Glutamatergic neuron (in vitro differentiated cells): ENCODE measurements at regions not wholly inside any gene's neighbourhood (a gene's known extent, or its start where the extent isn't known, plus 50 kb on each side); places are given as distances from the start of the nearest gene placed in this dataset.

Experiments used
- DNase-seq: peaks from one replicate; pipeline ENCODE4 v3.0.0; 2022
- H3K27ac Mint-ChIP-seq: one replicate; pipeline ENCODE4 v1.8.0; 2020; ENCODE audit warnings: mild to moderate bottlenecking, mixed read lengths, inconsistent platforms; ENCODE audit not compliant: unreplicated experiment
- H3K27me3 Mint-ChIP-seq: one replicate; pipeline ENCODE4 v1.8.0; 2020; ENCODE audit warnings: mild to moderate bottlenecking, moderate library complexity, mixed read lengths, inconsistent platforms; ENCODE audit not compliant: unreplicated experiment
- H3K36me3 Mint-ChIP-seq: one replicate; pipeline ENCODE4 v1.8.0; 2020; ENCODE audit warnings: mild to moderate bottlenecking, mixed read lengths, inconsistent platforms; ENCODE audit not compliant: unreplicated experiment
- H3K4me1 Mint-ChIP-seq: one replicate; pipeline ENCODE4 v1.8.0; 2020; ENCODE audit warnings: mild to moderate bottlenecking, low read depth, mixed read lengths, inconsistent platforms; ENCODE audit not compliant: unreplicated experiment
- H3K4me3 Mint-ChIP-seq: one replicate; pipeline ENCODE4 v1.8.0; 2020; ENCODE audit warnings: mild to moderate bottlenecking, mixed read lengths, inconsistent platforms; ENCODE audit not compliant: unreplicated experiment
- H3K9me3 Mint-ChIP-seq: one replicate; pipeline ENCODE4 v1.8.0; 2020; ENCODE audit warnings: mild to moderate bottlenecking, moderate library complexity, mixed read lengths, inconsistent platforms; ENCODE audit not compliant: unreplicated experiment
- TF ChIP-seq, protein P1 (sequence below): fragments of 200-600 bp; sonication (generic); IDR thresholded peaks from one replicate; pipeline ENCODE4 v1.5.0; 2021; ENCODE audit not compliant: partially characterized antibody, unreplicated experiment

DNA sequence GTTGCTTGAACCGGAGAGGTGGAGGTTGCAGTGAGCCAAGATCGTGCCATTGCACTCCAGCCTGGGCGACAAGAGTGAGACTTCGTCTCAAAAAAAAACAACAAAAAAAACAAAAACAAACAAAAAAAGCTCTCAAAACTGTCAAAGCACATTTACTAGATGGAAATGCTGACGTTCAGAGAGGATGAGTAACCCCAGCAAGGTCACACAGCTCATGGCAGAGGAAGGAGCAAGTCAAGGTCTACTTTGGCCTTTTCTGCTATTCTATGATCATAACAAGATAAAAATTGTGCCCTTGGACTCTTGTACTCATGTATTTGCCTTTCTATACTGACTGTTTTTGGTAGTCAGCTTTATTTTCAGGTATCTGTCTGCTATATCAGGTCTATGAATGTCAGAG is 109.5 kb downstream of the ARL6IP6 start:
- TF ChIP-seq, protein P1, sequence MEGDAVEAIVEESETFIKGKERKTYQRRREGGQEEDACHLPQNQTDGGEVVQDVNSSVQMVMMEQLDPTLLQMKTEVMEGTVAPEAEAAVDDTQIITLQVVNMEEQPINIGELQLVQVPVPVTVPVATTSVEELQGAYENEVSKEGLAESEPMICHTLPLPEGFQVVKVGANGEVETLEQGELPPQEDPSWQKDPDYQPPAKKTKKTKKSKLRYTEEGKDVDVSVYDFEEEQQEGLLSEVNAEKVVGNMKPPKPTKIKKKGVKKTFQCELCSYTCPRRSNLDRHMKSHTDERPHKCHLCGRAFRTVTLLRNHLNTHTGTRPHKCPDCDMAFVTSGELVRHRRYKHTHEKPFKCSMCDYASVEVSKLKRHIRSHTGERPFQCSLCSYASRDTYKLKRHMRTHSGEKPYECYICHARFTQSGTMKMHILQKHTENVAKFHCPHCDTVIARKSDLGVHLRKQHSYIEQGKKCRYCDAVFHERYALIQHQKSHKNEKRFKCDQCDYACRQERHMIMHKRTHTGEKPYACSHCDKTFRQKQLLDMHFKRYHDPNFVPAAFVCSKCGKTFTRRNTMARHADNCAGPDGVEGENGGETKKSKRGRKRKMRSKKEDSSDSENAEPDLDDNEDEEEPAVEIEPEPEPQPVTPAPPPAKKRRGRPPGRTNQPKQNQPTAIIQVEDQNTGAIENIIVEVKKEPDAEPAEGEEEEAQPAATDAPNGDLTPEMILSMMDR: no peak
- H3K27ac Mint-ChIP-seq: no peak overlapping the region
- no peaks in the 10 kb centered on the region for H3K9me3 Mint-ChIP-seq
- H3K4me1 Mint-ChIP-seq: no peaks in the 10 kb centered on the region
- no peak for DNase-seq
- H3K4me3 Mint-ChIP-seq: no peak overlapping the region
- no peaks in the 10 kb centered on the region for H3K36me3 Mint-ChIP-seq
- no peaks in the 10 kb centered on the region for H3K27me3 Mint-ChIP-seq

DNA sequence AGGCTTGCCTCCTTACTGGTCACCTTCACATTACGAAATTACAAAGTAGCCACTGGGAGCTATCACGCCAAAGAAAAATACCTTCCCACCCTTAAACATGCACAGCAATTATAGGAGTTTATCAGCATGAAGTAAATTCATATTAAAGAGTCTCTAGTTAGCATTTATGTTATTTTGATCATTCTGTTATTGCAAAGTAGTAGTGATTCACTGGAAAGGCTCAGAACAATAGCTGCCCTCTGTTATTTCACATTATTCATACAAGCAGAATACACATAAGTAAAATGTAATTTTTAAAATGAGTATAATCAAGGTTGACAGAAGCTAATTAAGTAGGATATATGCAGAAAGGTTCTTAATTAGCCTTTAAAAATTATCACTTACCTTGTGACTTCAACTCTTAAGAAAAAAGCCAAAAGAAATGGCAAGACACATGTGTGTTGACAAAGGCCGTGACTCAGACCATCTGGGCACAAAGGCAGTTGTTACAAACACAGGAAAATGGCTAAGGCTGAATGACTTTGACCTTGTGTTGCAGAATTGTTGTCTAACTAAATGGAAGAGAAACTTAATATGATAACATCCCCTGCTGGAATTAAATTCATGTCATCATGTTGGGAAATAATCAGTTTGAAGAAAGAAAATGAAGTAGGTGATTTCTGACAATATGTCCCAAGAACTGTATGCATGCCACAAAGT is 108.3 kb downstream of the ARL6IP6 start:
- no peaks in the 10 kb centered on the region for H3K36me3 Mint-ChIP-seq
- no peak for DNase-seq
- H3K27me3 Mint-ChIP-seq: no peaks in the 10 kb centered on the region
- no peak overlapping the region for H3K27ac Mint-ChIP-seq
- H3K9me3 Mint-ChIP-seq: no peaks in the 10 kb centered on the region
- H3K4me3 Mint-ChIP-seq: no peak overlapping the region
- H3K4me1 Mint-ChIP-seq: no peaks in the 10 kb centered on the region
- TF ChIP-seq, protein P1: no peak

DNA sequence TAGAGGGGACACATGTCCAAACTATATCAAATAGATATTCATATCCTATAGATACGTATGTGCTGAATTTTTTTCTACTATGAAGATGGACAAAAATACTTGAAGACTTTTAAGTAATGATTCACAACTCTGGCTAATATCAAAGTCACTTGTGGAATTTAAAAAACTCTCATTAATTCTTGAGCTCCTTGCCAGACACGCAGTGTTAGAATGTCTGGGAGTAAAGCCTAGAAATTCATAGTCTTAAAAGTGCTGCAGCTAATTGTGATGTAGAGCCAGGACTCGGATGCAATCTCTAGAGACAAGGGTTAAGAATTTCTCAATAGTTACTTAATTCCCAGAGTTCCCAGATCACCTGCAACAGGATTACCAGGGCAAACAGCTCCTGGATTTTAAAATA is 107.4 kb downstream of the ARL6IP6 start:
- no peaks in the 10 kb centered on the region for H3K27me3 Mint-ChIP-seq
- no peak overlapping the region for H3K27ac Mint-ChIP-seq
- H3K4me3 Mint-ChIP-seq: no peak overlapping the region
- H3K4me1 Mint-ChIP-seq: no peaks in the 10 kb centered on the region
- TF ChIP-seq, protein P1: no peak
- DNase-seq: no peak
- no peaks in the 10 kb centered on the region for H3K9me3 Mint-ChIP-seq
- H3K36me3 Mint-ChIP-seq: no peaks in the 10 kb centered on the region

DNA sequence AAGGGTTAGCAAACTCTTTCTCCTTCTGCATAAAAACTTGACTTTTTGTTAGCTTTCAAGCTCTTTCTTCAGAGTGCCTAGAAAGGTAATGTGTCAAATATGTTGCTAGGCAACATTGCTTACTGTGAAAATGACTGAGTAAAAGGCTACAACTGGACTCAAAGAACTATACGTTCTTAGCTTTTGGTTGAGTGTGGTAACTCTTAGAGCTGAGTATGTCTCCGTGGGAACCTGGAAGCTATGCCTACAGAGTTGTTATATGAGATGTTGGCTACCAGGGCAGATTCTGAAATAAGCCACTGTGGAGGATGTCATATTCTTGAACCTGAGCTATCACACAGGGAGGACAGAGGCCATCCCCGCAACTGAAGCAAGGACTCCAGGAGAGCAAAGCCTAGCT is 105.5 kb downstream of the ARL6IP6 start:
- no peak for DNase-seq
- H3K27me3 Mint-ChIP-seq: no peaks in the 10 kb centered on the region
- H3K4me1 Mint-ChIP-seq: no peaks in the 10 kb centered on the region
- TF ChIP-seq, protein P1: no peak
- H3K9me3 Mint-ChIP-seq: no peaks in the 10 kb centered on the region
- H3K4me3 Mint-ChIP-seq: no peak overlapping the region
- H3K27ac Mint-ChIP-seq: no peak overlapping the region
- H3K36me3 Mint-ChIP-seq: no peaks in the 10 kb centered on the region

DNA sequence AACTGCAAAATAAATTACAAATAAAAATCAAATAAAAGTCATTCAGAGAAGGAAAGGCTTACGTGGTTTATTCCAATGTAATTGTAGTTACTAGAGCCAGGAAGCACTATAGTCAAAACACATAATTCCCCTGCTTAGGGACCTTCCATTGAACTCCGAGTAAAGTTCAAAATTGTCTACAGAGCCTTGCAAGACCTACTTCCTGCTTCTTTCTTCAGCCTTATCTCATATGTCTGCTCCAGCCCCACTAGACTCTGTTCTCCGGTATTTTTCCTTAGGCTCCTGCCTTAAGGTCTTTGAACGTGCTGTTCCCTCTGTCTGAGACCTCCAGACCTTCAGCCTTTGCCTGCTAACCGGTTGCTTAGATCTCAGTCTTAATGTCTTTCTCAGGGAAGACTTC is 104.3 kb downstream of the ARL6IP6 start:
- no peaks in the 10 kb centered on the region for H3K36me3 Mint-ChIP-seq
- no peaks in the 10 kb centered on the region for H3K4me1 Mint-ChIP-seq
- DNase-seq: no peak
- TF ChIP-seq, protein P1: no peak
- no peak overlapping the region for H3K27ac Mint-ChIP-seq
- H3K9me3 Mint-ChIP-seq: no peaks in the 10 kb centered on the region
- no peak overlapping the region for H3K4me3 Mint-ChIP-seq
- no peaks in the 10 kb centered on the region for H3K27me3 Mint-ChIP-seq
